ENCODE measurements at regions not wholly inside any gene's neighbourhood (a gene's known extent, or its start where the extent isn't known, plus 50 kb on each side); places are given as distances from the start of the nearest gene placed in this dataset.
A peak's percentile ranks its signal among the peaks of the same experiment; 100 is the strongest.

- no peak for DNase-seq (ENCODE audit: low read depth)
Measured at GRCh38 chr17:15112846-15113617, 152.1 kb downstream of the PMP22 start.

GRCh38 chr17:15109608-15110007, 155.5 kb downstream of the PMP22 start:
- DNase-seq (ENCODE audit: low read depth) = no peak

GRCh38 chr17:15108992-15109391, 156.1 kb downstream of the PMP22 start:
- no peak for DNase-seq (ENCODE audit: low read depth)

- no peak for DNase-seq (ENCODE audit: low read depth)
Measured at GRCh38 chr17:15106540-15106939, 158.6 kb downstream of the PMP22 start.

- DNase-seq (ENCODE audit: low read depth) = no peak
Measured at GRCh38 chr17:15103785-15104184, 161.3 kb downstream of the PMP22 start.

GRCh38 chr17:15101175-15101574, 164.0 kb downstream of the PMP22 start:
- DNase-seq (ENCODE audit: low read depth) = no peak

- no peak for DNase-seq (ENCODE audit: low read depth)
Measured at GRCh38 chr17:15096511-15096910, 168.6 kb downstream of the PMP22 start.

GRCh38 chr17:15095935-15096334, 169.2 kb downstream of the PMP22 start:
- DNase-seq (ENCODE audit: low read depth) = no peak

- peak; percentile 10 for DNase-seq (ENCODE audit: low read depth)
Measured at GRCh38 chr17:15092762-15093161, 172.4 kb downstream of the PMP22 start.

GRCh38 chr17:15092261-15092660, 172.9 kb downstream of the PMP22 start:
- DNase-seq (ENCODE audit: low read depth) = no peak

GRCh38 chr17:15091825-15092224, 173.3 kb downstream of the PMP22 start:
- no peak for DNase-seq (ENCODE audit: low read depth)

GRCh38 chr17:15090533-15090932, 174.6 kb downstream of the PMP22 start:
- no peak for DNase-seq (ENCODE audit: low read depth)

GRCh38 chr17:15087946-15088345, 177.2 kb downstream of the PMP22 start:
- DNase-seq (ENCODE audit: low read depth) = no peak

- no peak for DNase-seq (ENCODE audit: low read depth)
Measured at GRCh38 chr17:15086776-15087295, 178.3 kb downstream of the PMP22 start.

GRCh38 chr17:15085890-15086677, 179.0 kb downstream of the PMP22 start:
- DNase-seq (ENCODE audit: low read depth) = no peak

GRCh38 chr17:15083225-15083624, 181.9 kb downstream of the PMP22 start:
- DNase-seq (ENCODE audit: low read depth) = no peak

GRCh38 chr17:15081008-15081407, 184.1 kb downstream of the PMP22 start:
- peak; percentile 0 for DNase-seq (ENCODE audit: low read depth)

GRCh38 chr17:15078570-15078969, 186.6 kb downstream of the PMP22 start:
- no peak for DNase-seq (ENCODE audit: low read depth)

- no peak for DNase-seq (ENCODE audit: low read depth)
Measured at GRCh38 chr17:15076991-15077663, 188.0 kb downstream of the PMP22 start.

- no peak for DNase-seq (ENCODE audit: low read depth)
Measured at GRCh38 chr17:15051933-15052332, 213.2 kb downstream of the PMP22 start.

GRCh38 chr17:15049795-15050160, 215.3 kb downstream of the PMP22 start:
- no peak for DNase-seq (ENCODE audit: low read depth)

Measured in LHCN-M2 (cell line).